ENCODE measurements at regions not wholly inside any gene's neighbourhood (a gene's known extent, or its start where the extent isn't known, plus 50 kb on each side); places are given as distances from the start of the nearest gene placed in this dataset.

GRCh38 chr12:116631619-116632018 is 72.4 kb downstream of the MAP1LC3B2 start:
- H3K4me1 ChIP-seq (ENCODE audit: control insufficient read depth in 2 of 3, insufficient read depth in 2 of 3, low read depth in 1 of 3, low read length in 3 of 3), result no peaks in the 10 kb centered on the region
- H3K9ac ChIP-seq (ENCODE audit: low read length in 3 of 3), result no peak overlapping the region
- FAIRE-seq, result no peak
- no peak overlapping the region for H3K4me3 ChIP-seq (ENCODE audit: low read length in 3 of 3)
- H3K27me3 ChIP-seq (ENCODE audit: control insufficient read depth, insufficient read depth, low read length), result no peaks in the 10 kb centered on the region
- no peak for TF ChIP-seq CTCF (IDR thresholded peaks at IDR 0.05; ENCODE audit: borderline replicate concordance, extremely low read depth, insufficient read depth)
- H3K9me3 ChIP-seq (ENCODE audit: control insufficient read depth in 2 of 3, insufficient read depth in 1 of 3, low read length in 3 of 3), result no peaks in the 10 kb centered on the region
- no peak overlapping the region for H3K27ac ChIP-seq (ENCODE audit: low read depth in 2 of 2, low read length in 2 of 2)
- DNase-seq, result peak in 3 of 5 donors; percentile 21 to 62 (median 47)
- no peaks in the 10 kb centered on the region for H3K36me3 ChIP-seq (ENCODE audit: control insufficient read depth in 2 of 3, insufficient read depth in 3 of 3, low read length in 3 of 3)
- intact Hi-C loops (cut with DNase I), result no loop called here

- Histone ChIP-seq H3K9ac (ENCODE audit: low read length in 3 of 3) (no peak overlapping the region), H3K4me1 (ENCODE audit: control insufficient read depth in 2 of 3, insufficient read depth in 2 of 3, low read depth in 1 of 3, low read length in 3 of 3) (no peaks in the 10 kb centered on the region), H3K36me3 (ENCODE audit: control insufficient read depth in 2 of 3, insufficient read depth in 3 of 3, low read length in 3 of 3) (no peaks in the 10 kb centered on the region), H3K4me3 (ENCODE audit: low read length in 3 of 3) (no peak overlapping the region), H3K27me3 (ENCODE audit: control insufficient read depth, insufficient read depth, low read length) (no peaks in the 10 kb centered on the region), H3K27ac (ENCODE audit: low read depth in 2 of 2, low read length in 2 of 2) (no peak overlapping the region), H3K9me3 (ENCODE audit: control insufficient read depth in 2 of 3, insufficient read depth in 1 of 3, low read length in 3 of 3) (no peaks in the 10 kb centered on the region)
- no peak for FAIRE-seq
- no peak for TF ChIP-seq CTCF (IDR thresholded peaks at IDR 0.05; ENCODE audit: borderline replicate concordance, extremely low read depth, insufficient read depth)
- intact Hi-C loops (cut with DNase I), result no loop called here
- DNase-seq, result no peak
Measured at GRCh38 chr12:116630762-116631161, 71.6 kb downstream of the MAP1LC3B2 start.

- H3K36me3 ChIP-seq (ENCODE audit: control insufficient read depth in 2 of 3, insufficient read depth in 3 of 3, low read length in 3 of 3), result no peaks in the 10 kb centered on the region
- no peaks in the 10 kb centered on the region for H3K4me1 ChIP-seq (ENCODE audit: control insufficient read depth in 2 of 3, insufficient read depth in 2 of 3, low read depth in 1 of 3, low read length in 3 of 3)
- TF ChIP-seq CTCF (IDR thresholded peaks at IDR 0.05; ENCODE audit: borderline replicate concordance, extremely low read depth, insufficient read depth), result no peak
- no peaks in the 10 kb centered on the region for H3K9me3 ChIP-seq (ENCODE audit: control insufficient read depth in 2 of 3, insufficient read depth in 1 of 3, low read length in 3 of 3)
- no peak overlapping the region for H3K4me3 ChIP-seq (ENCODE audit: low read length in 3 of 3)
- DNase-seq (no peak), FAIRE-seq (no peak)
- no peaks in the 10 kb centered on the region for H3K27me3 ChIP-seq (ENCODE audit: control insufficient read depth, insufficient read depth, low read length)
- no peak overlapping the region for H3K27ac ChIP-seq (ENCODE audit: low read depth in 2 of 2, low read length in 2 of 2)
- intact Hi-C loops (cut with DNase I), result no loop called here
- H3K9ac ChIP-seq (ENCODE audit: low read length in 3 of 3), result no peak overlapping the region
Measured at GRCh38 chr12:116629480-116629879, 70.3 kb downstream of the MAP1LC3B2 start.

GRCh38 chr12:116628989-116629388 is 69.8 kb downstream of the MAP1LC3B2 start:
- no peak overlapping the region for H3K27ac ChIP-seq (ENCODE audit: low read depth in 2 of 2, low read length in 2 of 2)
- DNase-seq (no peak), FAIRE-seq (no peak)
- H3K9ac ChIP-seq (ENCODE audit: low read length in 3 of 3), result no peak overlapping the region
- no peaks in the 10 kb centered on the region for H3K9me3 ChIP-seq (ENCODE audit: control insufficient read depth in 2 of 3, insufficient read depth in 1 of 3, low read length in 3 of 3)
- no peak for TF ChIP-seq CTCF (IDR thresholded peaks at IDR 0.05; ENCODE audit: borderline replicate concordance, extremely low read depth, insufficient read depth)
- intact Hi-C loops (cut with DNase I), result no loop called here
- H3K4me1 ChIP-seq (ENCODE audit: control insufficient read depth in 2 of 3, insufficient read depth in 2 of 3, low read depth in 1 of 3, low read length in 3 of 3), result no peaks in the 10 kb centered on the region
- H3K36me3 ChIP-seq (ENCODE audit: control insufficient read depth in 2 of 3, insufficient read depth in 3 of 3, low read length in 3 of 3), result no peaks in the 10 kb centered on the region
- no peak overlapping the region for H3K4me3 ChIP-seq (ENCODE audit: low read length in 3 of 3)
- H3K27me3 ChIP-seq (ENCODE audit: control insufficient read depth, insufficient read depth, low read length), result no peaks in the 10 kb centered on the region

Data from kidney (tissue), 13 donors.